Adrenal gland (tissue), 5 donors: ENCODE measurements at regions not wholly inside any gene's neighbourhood (a gene's known extent, or its start where the extent isn't known, plus 50 kb on each side); places are given as distances from the start of the nearest gene placed in this dataset.
"Not testable (repeated sequence)": the region's sequence is repeated elsewhere in the genome, so short reads cannot be mapped to it uniquely, and the experiment has no call there.

Experiments
- CTCF ChIP-seq, 6 experiments: fragments of 450-650 bp in 4 of 6; fragments of 200-600 bp in 2 of 6; sonication (generic) in 1 of 6; IDR thresholded peaks; 1 replicate in 5 of 6; 2 replicates in 1 of 6; pipeline versions ENCODE4 v1.5.1 to v1.8.0; 2016 to 2021; ENCODE audit warnings: antibody characterized with exemption in 6 of 6, mild to moderate bottlenecking in 2 of 6, moderate library complexity in 1 of 6
- POLR2A ChIP-seq, 2 donors: fragments of 450-650 bp; IDR thresholded peaks; one replicate each; pipeline ENCODE4 v1.6.1; 2017; ENCODE audit warnings: antibody characterized with exemption in 2 of 2, mild to moderate bottlenecking in 2 of 2, moderate library complexity in 1 of 2
- donor health status: DM: no; HTN: no; CAD: no.

GRCh38 chr5:99730653-99731052, 801.8 kb upstream of the CHD1 start:
- TF ChIP-seq CTCF, POLR2A (IDR thresholded peaks at IDR 0.05): not testable (repeated sequence)
